HG03103 (cell line): ENCODE measurements at regions not wholly inside any gene's neighbourhood (a gene's known extent, or its start where the extent isn't known, plus 50 kb on each side); places are given as distances from the start of the nearest gene placed in this dataset.
"Not testable (repeated sequence)": the region's sequence is repeated elsewhere in the genome, so short reads cannot be mapped to it uniquely, and the experiment has no call there.

Experiments used
- ATAC-seq: cut with Tn5 transposase; IDR thresholded peaks from one replicate; pipeline ENCODE4 v1.9.1; 2021; ENCODE audit warnings: low read depth; ENCODE audit not compliant: unreplicated experiment

DNA sequence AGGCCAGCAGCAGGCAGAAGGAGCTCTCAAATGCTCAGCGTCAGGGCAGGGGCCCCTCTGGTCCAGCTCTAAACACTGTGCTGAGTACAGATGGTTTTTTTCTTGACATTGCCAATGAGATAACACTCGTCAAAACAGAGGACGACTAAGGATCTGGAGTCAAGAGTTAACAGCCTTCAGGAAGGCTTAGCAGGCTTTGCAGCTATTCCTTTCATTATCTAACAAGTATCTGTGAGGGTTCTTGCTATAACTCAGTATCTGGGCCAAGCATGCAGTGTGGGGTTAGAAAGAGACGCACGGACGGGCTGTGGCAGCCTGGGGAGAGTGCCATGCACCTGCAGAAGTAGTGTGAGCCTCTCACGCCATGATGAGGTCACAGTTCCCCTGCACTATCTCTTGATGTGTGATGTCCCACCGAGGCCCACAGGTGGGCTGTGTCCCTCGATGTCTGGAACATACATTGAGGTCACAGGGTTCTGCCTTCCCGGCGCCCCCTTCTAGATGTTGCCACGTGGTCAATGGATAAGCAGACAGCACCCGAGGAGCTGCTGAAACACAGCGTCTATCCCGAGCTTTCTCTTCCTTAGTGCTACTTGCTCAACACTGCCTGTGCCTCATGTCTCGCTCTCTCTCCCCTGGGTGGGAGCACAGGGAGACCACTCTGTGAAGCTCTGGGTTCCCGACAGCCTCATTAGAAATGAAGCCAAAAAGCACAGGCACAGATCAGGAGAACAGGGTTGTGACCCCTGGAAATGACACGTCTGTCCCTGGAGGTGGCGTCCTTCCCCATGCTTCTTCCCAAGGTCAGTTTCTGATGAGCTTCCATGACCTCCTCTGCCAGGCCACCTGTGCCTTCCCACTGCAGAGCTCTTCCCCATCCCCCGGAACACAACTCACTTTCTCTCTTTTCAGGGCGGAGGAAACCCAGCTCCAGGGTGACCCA, 85.5 kb upstream of the RPS6KA2 start:
- no peak for ATAC-seq

DNA sequence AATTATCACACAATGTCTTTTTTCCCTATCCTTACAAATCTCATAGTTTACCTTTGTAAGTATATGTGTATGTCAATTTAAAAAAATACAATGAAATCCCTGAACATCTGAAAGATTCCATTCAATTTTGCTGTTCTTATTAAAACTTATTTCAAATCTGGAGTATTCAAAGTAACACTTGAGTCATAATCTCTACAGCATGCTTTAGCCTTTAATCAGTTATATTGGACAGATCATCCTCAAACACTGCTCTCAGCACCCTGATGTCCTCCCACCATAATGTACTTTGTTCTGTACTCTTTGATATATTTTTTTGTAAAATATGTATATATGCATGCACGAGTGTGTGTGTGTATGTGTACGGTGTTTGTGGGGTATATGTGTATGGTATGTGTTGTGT, 83.0 kb upstream of the RPS6KA2 start:
- no peak for ATAC-seq

DNA sequence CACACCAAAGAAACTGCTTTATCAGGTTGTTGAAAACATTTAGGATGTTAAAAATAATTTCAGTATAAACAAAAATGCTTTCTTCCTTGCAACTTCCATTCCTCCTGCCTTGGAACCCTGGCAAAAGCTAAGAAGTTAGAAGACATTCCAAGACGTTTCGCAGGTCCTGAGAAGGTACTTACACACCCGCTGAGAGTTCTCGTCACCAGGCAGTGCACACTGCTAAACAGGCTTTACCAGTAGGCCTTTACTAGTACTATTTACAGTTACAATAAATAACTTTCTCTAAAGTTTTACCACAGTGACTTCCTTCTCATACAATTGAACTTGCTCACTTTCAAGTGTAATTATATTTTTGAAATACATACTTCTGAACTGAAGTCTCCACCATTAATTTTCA, 81.4 kb upstream of the RPS6KA2 start:
- no peak for ATAC-seq

DNA sequence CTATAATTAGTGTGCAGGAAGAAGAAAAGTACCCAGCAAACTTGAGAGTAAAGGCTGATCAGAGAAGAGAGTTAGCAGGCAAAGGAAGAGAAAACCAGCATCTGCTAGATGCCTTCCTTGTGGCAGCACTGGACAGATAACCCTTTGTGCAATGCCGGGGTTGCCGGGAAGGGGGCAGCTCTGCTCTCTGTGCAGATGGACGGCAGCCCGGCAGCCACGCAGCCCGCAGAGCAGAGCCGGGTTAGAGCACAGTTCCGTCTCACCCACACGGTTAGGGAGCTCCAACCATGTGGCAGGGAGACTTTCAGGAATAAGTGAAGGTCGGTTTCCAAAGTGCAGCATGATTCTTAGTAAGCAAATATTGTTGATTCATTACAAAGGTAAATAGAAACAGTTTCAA, 80.0 kb upstream of the RPS6KA2 start:
- no peak for ATAC-seq

DNA sequence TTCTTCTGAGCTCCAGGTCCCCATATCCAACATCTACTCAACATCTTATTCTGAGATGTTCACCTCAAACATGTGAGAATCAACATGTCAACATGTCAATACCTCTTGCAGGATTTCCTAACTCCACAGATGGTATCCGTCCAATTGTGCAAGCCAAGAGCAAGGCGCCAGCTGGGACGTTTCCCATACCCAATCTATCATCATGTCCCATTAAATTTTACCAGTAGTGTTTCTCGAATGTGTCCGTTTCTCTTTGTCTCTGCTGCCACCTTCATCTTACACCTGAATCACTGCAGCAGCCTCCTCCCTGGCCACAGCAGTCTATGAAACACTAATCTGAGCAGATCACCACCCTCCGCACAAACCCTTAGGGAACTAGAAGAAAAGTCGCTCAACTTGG, 78.0 kb upstream of the RPS6KA2 start:
- ATAC-seq: no peak

DNA sequence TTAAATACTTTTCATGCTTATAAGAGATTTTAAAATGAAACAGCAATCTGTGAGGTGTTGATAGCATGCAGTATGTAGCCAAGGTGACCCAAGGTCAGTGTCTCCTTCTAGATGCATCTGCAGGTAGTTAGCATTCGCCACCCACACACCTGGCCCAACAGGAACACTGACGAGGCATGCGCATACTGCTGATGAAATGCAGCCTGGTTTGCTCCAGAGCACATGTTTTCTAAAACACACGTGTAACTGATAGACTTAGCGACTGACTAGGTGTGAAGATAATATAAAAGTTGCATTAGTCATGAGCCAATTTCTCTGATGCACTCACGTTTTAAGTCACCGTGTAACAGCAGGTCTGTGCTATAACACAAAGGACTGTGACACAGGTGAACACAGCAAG, 77.1 kb upstream of the RPS6KA2 start:
- ATAC-seq: no peak

DNA sequence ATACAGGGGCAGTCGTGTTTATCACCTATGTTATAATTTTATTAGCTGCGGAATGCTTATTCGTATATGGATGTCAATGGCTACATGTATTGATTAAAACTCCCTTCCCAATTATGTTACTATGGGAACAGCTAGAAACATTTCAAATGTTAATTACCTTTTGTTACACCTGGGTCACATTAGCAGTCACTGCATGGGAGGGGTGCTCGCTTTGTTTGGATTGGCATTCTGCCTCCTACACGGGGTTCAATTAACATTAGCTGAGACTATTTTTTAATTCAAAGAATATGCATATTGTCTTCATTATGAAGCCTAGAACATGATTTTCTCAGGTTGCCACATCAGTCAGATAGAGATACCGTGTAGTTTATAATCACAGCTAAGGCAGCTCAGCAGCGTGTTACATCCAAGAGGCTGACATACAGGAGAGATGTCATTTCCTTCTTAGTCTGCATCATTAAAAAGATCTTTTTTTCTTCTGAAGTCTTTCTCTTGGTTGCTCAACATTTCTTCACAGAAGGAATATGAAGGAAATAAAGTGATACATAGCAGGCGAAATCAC, 76.2 kb upstream of the RPS6KA2 start:
- ATAC-seq: no peak

DNA sequence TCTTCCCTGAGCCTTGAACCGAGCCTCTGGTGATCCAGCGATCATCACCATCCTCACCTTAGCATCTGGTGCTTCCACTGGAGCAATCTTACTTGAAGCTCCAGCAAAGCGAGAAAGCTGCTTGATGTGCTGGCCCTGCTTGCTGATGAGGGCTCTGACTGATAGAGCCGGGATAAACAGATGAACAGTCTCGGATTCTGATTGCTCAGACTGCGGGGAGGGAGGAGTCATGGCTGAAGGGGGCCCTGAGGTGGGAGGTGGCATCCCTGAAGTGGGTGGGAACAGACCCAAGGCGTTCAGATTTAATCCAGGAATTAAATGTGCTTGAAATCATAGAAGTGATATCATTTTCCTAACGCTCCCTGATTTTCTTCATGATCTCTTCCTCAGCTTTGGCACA, 74.4 kb upstream of the RPS6KA2 start:
- ATAC-seq: not testable (repeated sequence)

DNA sequence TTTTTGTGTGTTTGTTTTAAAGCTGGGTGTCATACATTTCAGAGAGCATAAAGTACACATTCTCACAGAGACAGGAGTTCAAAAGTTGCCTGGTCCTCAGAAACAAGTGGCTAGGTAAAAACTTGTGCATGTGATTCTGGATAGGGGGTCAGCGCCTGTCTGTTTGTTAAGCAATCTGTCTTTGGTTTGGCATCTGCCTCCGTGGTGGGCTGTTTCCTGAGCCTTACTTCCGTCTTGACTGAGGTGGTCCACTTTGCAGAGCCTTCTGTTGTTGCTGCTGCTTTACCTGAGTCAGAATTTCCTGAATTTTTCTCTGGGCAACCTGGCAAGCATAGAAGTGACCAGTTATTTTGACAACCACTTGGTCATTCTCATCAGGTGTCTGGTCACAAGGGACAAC, 73.8 kb upstream of the RPS6KA2 start:
- ATAC-seq: not testable (repeated sequence)

DNA sequence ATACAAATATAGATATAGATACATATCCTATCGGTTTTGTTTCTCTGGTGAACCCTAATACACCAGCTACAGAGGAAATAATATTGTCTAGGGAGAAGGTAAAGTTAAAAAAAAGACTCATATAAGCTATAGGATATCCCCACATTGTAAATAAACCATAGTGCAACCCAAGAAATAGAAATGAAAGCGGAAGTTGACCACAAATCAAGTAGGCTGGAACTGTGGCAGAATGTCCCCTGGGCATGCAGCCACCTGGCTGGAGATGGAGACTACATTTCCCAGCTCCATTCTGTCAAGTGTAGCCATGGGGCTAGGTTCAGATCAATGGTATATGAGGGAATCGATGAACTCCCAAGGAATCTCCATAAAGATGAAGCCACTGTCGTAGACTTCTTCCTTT, 70.1 kb upstream of the RPS6KA2 start:
- ATAC-seq: peak; percentile 54

DNA sequence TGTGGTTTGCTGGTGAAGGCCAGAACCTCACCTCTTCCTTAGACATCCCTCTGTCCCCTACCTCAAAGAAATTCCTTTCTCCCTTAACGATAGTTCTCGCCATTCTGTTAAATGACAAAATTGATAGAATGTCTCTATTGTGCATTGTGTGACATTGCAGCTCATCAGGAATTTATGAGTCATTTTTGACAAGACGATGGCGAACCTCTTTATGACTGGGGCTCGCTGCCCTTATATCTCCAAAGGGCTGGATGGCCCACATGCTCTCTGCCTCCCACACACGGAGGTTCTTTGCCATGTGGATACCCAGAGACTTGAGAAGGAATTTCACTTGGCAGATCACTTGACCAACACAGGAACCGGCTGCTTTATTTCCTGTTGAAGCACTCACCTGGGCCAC, 66.8 kb upstream of the RPS6KA2 start:
- ATAC-seq: no peak

DNA sequence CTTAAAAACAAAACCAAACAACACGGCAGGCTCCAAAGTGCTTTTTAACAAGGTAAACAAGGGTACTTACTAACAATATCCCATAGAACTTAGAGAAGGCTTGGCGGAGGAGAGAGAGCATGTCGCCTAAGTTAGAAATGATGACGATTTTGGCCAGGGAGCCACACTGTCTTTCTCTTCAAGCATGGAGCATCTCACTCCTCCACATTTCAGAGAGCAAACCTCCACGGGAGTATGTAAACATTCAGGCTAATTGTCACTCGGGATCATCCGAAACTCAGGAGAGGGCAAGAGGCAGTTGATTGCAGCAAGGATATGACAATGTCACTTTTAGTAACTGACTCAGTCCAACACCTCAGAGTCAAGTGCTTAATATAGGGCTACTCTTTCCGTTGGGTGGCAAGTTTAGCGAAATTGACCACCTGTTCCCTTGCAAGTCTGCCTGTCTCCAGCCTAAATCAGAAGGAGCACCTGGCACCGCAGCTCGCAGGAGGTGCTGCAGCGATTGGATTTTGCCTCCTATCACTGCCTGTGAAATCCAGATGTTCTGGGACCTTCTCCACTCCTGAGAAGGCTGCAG, 65.8 kb upstream of the RPS6KA2 start:
- no peak for ATAC-seq

DNA sequence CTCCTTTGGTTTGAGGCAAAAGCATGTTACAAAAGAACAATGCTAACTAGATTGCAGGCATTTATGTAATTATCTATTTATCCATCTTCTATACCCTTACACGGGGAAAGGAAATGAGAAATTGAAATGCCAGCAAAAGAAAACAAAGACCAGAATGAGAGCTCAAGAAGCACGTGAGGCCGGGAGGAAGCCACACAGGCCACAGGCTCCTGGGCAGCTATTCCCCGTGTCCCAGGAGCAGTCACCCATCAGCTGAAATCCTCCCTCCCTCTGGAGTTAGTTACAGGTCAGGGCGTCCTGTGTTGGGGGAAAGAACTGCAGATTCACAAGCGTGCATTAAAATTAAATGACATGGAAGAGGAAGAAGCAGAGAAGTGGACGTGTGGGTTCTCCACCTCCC, 64.7 kb upstream of the RPS6KA2 start:
- ATAC-seq: no peak

DNA sequence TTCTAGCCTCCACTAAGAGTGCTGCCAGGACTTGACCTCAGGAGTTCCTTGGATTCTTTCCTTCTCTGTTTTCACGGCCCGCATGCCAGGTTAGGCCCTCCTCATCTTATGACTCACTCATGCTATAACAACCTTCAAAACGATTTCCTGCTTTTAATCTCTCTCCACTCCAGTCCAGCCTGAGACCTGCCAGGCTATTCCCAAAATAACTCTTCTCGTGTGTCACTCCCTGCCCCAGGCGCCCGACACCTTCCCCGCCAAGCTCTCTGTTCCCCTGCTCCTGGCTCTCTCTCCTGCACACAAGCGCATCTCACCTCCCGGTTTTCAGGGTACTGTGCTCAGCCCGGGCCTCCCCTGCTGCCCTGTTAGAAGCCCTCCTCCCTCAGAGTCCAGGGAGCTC, 64.1 kb upstream of the RPS6KA2 start:
- no peak for ATAC-seq

DNA sequence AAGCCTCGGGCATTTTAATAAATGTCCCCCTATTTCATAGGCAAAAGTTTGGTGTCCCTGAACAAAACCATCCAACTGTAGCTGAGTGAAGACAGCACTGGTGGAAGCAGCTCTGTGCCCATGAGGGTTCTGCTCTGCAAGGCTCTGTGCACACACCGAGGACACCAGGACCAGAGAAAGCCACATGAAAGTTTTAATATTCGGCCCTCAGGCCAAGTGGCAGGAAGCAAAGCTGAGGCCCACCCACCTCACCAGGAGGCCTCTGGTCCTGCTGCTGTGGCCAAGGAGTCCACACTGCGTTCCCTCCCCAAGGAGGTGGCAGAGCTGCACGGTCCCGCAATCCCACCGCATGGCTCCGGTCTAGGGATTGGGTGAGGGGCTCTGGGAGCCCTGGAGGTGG, 62.6 kb upstream of the RPS6KA2 start:
- no peak for ATAC-seq

DNA sequence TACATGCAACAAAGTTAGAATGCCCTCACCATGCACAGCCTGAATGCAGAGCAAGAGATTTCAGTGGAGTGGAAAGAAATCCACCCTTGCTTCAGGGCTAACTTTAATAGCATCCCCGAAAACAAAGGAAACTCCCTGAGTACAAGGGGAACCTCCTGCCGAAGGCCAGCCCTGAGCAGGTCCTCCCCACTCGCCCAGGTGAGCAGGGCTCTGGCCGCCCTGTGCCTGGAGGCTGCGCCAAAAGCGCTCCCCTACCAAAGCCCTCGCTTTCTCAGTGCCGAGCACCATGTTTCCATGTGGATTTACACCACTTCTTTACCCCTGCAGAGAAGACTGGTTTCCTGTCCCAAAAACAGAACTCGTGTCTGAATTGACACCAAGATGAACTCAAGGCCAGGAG, 61.9 kb upstream of the RPS6KA2 start:
- no peak for ATAC-seq

DNA sequence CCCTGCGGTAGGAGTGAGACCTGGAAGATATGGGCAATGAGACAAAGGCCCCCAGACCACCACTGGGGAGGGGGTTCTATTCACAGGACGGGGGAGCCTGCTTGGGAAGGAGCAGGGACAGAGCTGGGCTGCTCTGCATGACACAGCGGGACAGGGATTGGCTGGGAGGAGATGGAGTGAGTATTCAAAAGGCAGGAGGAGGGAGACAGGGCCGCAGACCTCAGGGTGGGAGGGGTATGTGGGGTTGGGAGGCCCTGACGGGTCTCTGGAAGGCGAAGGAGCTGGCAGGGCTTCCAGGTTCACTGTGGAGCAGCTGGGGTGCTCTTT, 60.8 kb upstream of the RPS6KA2 start:
- no peak for ATAC-seq

DNA sequence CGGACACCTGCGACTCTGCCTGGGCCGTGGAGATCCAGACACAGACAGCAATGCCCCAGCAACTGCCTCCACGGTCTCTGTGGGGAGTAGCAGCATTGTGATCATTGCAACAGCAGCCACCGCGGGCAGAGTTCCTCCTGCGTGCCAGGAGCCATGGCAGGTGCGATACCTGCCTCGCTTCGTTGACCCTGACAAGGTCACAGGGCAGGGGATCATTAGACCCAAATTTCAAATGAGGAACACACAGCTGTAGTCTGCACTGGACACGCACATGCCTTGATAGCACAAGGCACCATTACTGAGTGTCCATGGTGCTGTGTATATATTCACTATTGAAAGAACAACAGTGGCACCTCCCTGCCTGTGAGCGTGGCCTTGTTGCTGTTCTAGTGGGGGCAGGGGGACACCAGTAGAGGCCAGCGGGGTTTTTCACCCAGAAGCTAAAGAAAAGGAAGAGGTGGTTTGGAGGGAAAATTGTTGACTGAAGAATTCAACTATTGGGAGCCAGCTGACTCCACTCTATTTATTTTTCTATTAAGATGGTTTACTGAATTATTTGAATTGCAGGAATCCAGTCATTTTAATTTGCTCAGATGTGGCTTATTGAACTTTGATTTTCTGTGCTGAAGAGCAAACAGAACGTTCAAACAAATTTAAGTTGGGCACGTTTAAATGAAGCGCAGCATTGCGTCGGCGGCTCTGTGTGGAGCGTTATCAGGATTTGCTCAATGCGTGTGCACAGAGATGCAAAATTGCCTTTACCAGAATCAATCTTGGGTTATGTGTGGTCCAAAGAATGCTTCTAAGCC, 60.2 kb upstream of the RPS6KA2 start:
- no peak for ATAC-seq

DNA sequence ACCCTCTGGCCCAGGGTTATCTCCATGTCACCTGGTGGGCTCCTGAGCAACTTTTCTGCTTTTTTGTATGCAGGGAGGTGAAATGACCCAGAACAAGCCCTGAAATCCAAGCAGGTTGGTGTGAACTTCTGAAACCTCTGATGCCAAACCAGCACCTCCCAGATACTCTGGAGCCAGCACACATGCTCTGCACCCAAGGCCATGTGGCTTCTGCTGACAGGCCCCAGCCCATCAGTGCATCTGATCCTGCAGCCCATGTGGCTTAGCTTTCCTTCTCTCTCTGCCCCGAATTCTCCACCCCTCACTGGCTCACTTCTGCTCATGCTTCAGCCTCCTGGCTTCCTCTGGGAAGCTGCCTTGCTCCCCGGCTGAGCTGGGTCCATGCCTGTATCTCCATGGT, 59.3 kb upstream of the RPS6KA2 start:
- no peak for ATAC-seq

DNA sequence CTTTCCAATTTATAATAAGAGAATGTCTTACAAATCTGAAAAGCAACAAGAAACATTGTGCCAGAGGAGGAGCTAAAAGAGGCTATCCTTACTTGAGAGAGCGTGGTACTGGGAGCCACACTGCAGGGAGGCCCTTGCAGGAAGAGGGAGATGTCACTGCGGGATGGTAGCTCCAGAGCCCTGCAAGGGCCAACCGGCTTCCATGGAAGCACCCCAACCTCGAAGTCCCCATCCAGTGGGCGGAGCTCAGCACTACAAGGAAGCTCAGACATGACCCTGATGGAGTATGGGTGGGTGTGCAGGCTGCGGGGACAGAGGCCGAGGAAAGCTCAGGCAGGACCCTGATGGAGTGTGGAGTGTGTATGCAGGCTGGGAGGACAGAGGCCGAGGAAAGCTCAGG, 57.8 kb upstream of the RPS6KA2 start:
- no peak for ATAC-seq

DNA sequence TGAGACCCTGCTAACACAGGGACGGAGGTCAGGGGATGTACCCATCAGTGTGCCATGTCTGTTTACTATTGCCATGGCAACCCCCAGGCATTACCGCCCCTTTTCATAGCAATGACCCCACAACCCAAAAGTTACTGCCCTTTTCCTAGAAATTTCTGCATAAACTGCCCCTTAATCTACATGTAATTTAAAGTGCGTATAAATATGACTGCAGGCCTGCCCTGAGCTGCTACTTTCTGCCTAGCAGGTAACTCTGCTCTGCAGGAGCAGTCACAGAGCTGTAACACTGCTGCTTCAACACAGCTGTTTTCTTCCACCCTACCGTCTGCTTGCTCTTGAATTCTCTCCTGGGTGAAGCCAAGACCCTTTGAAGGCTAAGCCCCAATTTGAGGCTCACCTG, 57.1 kb upstream of the RPS6KA2 start:
- no peak for ATAC-seq
